Rectal smooth muscle tissue (tissue), 1 donor: ENCODE measurements at regions not wholly inside any gene's neighbourhood (a gene's known extent, or its start where the extent isn't known, plus 50 kb on each side); places are given as distances from the start of the nearest gene placed in this dataset.

Experiments
- H3K27ac ChIP-seq: one replicate; pipeline ENCODE4 v1.7.0; 2013; ENCODE audit warnings: low read depth, low read length, inconsistent platforms
- H3K27me3 ChIP-seq: one replicate; pipeline ENCODE4 v1.7.0; 2013; ENCODE audit warnings: low read length; ENCODE audit not compliant: control insufficient read depth, insufficient read depth
- H3K36me3 ChIP-seq: one replicate; pipeline ENCODE4 v1.7.0; 2013; ENCODE audit warnings: low read length; ENCODE audit not compliant: control insufficient read depth, insufficient read depth
- H3K4me1 ChIP-seq: one replicate; pipeline ENCODE4 v1.7.0; 2013; ENCODE audit warnings: low read length; ENCODE audit not compliant: control insufficient read depth, insufficient read depth
- H3K4me3 ChIP-seq: one replicate; pipeline ENCODE4 v1.7.0; 2013; ENCODE audit warnings: low read length
- H3K9ac ChIP-seq: one replicate; pipeline ENCODE4 v1.7.0; 2013; ENCODE audit warnings: low read length

GRCh38 chr6:168223755-168224154 is 95.8 kb downstream of the DACT2 start:
- Histone ChIP-seq H3K36me3 (no peaks in the 10 kb centered on the region), H3K9ac (no peak overlapping the region), H3K27ac (no peak overlapping the region), H3K4me3 (no peak overlapping the region), H3K27me3 (no peaks in the 10 kb centered on the region), H3K4me1 (peaks cover 13% of the 10 kb centered on the region)

- no peak overlapping the region for H3K9ac ChIP-seq
- no peak overlapping the region for H3K27ac ChIP-seq
- H3K4me1 ChIP-seq, result peaks cover 13% of the 10 kb centered on the region
- no peak overlapping the region for H3K4me3 ChIP-seq
- H3K27me3 ChIP-seq, result no peaks in the 10 kb centered on the region
- no peaks in the 10 kb centered on the region for H3K36me3 ChIP-seq
Observed at GRCh38 chr6:168223150-168223549, 96.4 kb downstream of the DACT2 start.

- Histone ChIP-seq H3K9ac (no peak overlapping the region), H3K27ac (no peak overlapping the region)
Observed at GRCh38 chr6:168222115-168223043, 97.2 kb downstream of the DACT2 start.

GRCh38 chr6:168221497-168222079 is 98.0 kb downstream of the DACT2 start:
- Histone ChIP-seq H3K4me1 (peaks cover 9% of the 10 kb centered on the region), H3K4me3 (no peak overlapping the region), H3K36me3 (no peaks in the 10 kb centered on the region), H3K27me3 (no peaks in the 10 kb centered on the region), H3K27ac (no peak overlapping the region), H3K9ac (no peak overlapping the region)

More at GRCh38 chr6:168222115-168223043, 97.2 kb downstream of the DACT2 start:
- no peaks in the 10 kb centered on the region for H3K36me3 ChIP-seq
- H3K27me3 ChIP-seq, result no peaks in the 10 kb centered on the region
- peaks cover 13% of the 10 kb centered on the region for H3K4me1 ChIP-seq
- H3K4me3 ChIP-seq, result no peak overlapping the region

- Histone ChIP-seq H3K27me3 (no peaks in the 10 kb centered on the region), H3K36me3 (no peaks in the 10 kb centered on the region), H3K9ac (no peak overlapping the region), H3K4me3 (no peak overlapping the region), H3K4me1 (peaks cover 4% of the 10 kb centered on the region), H3K27ac (no peak overlapping the region)
Observed at GRCh38 chr6:168221000-168221399, 98.6 kb downstream of the DACT2 start.

GRCh38 chr6:168219804-168220203 is 99.8 kb downstream of the DACT2 start:
- H3K9ac ChIP-seq, result no peak overlapping the region
- H3K27me3 ChIP-seq, result no peaks in the 10 kb centered on the region
- no peak overlapping the region for H3K27ac ChIP-seq

GRCh38 chr6:168218785-168219566 is 100.6 kb downstream of the DACT2 start:
- no peaks in the 10 kb centered on the region for H3K4me1 ChIP-seq
- H3K27ac ChIP-seq, result no peak overlapping the region
- no peak overlapping the region for H3K4me3 ChIP-seq
- H3K27me3 ChIP-seq, result no peaks in the 10 kb centered on the region
- no peaks in the 10 kb centered on the region for H3K36me3 ChIP-seq
- H3K9ac ChIP-seq, result no peak overlapping the region

More at GRCh38 chr6:168219804-168220203, 99.8 kb downstream of the DACT2 start:
- Histone ChIP-seq H3K4me1 (no peaks in the 10 kb centered on the region), H3K4me3 (no peak overlapping the region), H3K36me3 (no peaks in the 10 kb centered on the region)

GRCh38 chr6:168217880-168218537 is 101.6 kb downstream of the DACT2 start:
- Histone ChIP-seq H3K9ac (no peak overlapping the region), H3K36me3 (no peaks in the 10 kb centered on the region), H3K4me1 (no peaks in the 10 kb centered on the region), H3K27ac (no peak overlapping the region), H3K27me3 (no peaks in the 10 kb centered on the region), H3K4me3 (no peak overlapping the region)

- no peaks in the 10 kb centered on the region for H3K4me1 ChIP-seq
- H3K27ac ChIP-seq, result no peak overlapping the region
- no peaks in the 10 kb centered on the region for H3K36me3 ChIP-seq
- no peaks in the 10 kb centered on the region for H3K27me3 ChIP-seq
- H3K9ac ChIP-seq, result no peak overlapping the region
- no peak overlapping the region for H3K4me3 ChIP-seq
Observed at GRCh38 chr6:168217216-168217879, 102.2 kb downstream of the DACT2 start.

GRCh38 chr6:168216751-168217191 is 102.8 kb downstream of the DACT2 start:
- no peaks in the 10 kb centered on the region for H3K27me3 ChIP-seq
- H3K4me1 ChIP-seq, result no peaks in the 10 kb centered on the region
- no peaks in the 10 kb centered on the region for H3K36me3 ChIP-seq
- no peak overlapping the region for H3K27ac ChIP-seq
- H3K4me3 ChIP-seq, result no peak overlapping the region
- no peak overlapping the region for H3K9ac ChIP-seq

- Histone ChIP-seq H3K4me1 (no peaks in the 10 kb centered on the region), H3K27me3 (no peaks in the 10 kb centered on the region), H3K4me3 (no peak overlapping the region), H3K27ac (no peak overlapping the region), H3K36me3 (no peaks in the 10 kb centered on the region), H3K9ac (no peak overlapping the region)
Observed at GRCh38 chr6:168216117-168216516, 103.5 kb downstream of the DACT2 start.
